HG03469 (cell line): ENCODE measurements at regions not wholly inside any gene's neighbourhood (a gene's known extent, or its start where the extent isn't known, plus 50 kb on each side); places are given as distances from the start of the nearest gene placed in this dataset.
"Not testable (repeated sequence)": the region's sequence is repeated elsewhere in the genome, so short reads cannot be mapped to it uniquely, and the experiment has no call there.

Source experiments
- ATAC-seq: cut with Tn5 transposase; IDR thresholded peaks from one replicate; pipeline ENCODE4 v1.9.1; 2021; ENCODE audit warnings: mild to moderate bottlenecking, moderate library complexity, moderate number of reproducible peaks; ENCODE audit not compliant: unreplicated experiment

DNA sequence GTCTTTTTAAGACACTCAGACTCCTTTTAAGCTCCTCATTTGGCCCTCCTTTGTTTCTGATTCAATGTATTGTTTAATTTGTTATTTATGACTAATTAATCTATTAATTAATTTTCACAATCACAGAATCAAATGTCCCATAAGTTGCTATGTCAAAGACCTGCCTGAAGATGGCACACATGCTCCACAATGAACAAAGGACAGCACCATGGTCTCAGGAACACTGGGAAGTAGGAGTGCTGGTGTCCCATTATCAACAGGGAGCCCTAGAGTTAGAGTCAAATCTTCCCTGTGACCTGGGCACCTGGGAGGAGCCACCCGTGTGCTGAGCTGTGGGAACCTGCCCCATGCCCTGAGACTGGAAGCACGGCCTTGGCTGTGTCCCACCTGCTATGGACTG is 1164.3 kb downstream of the RPIA start:
- ATAC-seq, result not testable (repeated sequence)

DNA sequence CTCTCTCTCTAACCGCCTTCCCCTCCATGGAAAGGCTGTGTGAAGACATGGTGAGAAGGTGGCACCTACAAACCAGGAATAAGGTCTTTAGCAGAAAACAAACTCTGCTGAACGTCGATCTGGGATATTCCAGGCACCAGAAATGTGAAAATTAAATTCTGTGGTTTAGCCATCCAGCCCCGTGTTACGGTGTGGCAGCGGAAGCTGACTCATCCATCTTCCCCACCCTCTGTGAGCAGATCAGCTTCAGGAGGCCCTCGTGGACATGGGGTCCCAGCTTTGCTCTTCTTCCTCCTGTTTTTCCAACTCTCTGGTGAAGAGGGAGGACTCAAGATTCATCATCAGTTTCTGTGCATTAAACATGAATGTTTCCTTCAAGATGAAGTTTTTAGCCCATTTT is 1164.8 kb downstream of the RPIA start:
- ATAC-seq, result not testable (repeated sequence)

- not testable (repeated sequence) for ATAC-seq
Measured at GRCh38 chr2:89862164-89862563, 1170.7 kb downstream of the RPIA start.

DNA sequence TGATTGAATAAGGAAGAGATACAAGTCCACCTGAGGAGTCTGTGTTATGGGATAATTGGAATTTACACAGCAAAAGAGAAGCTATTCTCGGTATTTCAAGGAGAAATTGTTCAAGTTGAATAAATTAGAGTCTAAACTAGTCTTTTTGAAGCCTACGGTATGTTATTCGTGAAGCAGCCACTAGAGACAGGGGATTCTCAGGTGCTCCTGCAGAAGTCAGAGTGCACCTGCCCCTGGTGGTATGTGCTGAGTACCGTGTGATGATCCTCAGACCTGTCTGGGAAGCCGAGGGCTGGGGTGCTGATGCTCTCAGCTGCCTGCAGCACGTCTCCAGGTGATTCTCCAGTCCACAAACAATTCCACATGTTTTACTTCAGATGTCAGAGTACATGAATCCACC is 1171.7 kb downstream of the RPIA start:
- ATAC-seq, result not testable (repeated sequence)

GRCh38 chr2:89874810-89875595 is 1183.5 kb downstream of the RPIA start:
- not testable (repeated sequence) for ATAC-seq

- ATAC-seq, result not testable (repeated sequence)
Measured at GRCh38 chr2:89876445-89876844, 1185.0 kb downstream of the RPIA start.

DNA sequence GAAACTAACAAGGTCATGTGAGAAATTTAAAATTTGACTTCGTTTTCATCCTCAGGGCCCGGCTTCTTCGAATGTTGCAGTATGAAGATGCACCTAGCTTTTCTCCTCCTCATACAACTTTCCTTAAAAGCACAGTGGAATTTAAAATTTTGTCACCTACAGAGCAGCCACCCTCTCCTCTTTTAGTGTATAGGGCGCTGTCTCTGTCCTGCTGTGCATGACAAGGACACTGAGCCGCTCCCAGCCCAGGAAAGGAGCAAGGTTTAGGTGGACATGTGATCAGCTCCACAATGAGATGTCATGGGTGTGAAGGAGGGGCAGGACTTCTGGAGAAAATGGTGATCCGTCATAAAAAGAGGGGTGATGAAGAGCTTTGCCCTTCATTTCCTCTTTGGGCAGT is 1185.4 kb downstream of the RPIA start:
- ATAC-seq, result not testable (repeated sequence)

DNA sequence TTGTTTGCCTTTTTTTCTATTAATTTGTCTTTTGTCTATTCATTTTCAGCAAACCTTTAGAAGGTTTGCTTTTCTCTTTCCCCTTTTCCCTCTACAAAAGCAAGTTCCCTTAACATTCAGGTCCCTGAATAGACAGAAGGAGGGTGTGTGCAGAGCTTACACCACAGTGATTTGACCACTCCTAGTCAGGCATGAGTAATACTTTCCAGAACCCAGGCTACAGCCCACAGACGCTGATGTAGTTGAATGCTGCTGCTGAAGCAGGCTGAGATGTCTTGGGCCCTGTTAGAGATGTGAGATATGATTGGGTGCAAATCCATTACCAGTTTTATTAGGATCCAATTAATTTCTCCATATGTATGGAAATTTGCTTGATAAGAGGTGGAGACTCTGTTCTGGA is 1191.4 kb downstream of the RPIA start:
- ATAC-seq, result not testable (repeated sequence)

DNA sequence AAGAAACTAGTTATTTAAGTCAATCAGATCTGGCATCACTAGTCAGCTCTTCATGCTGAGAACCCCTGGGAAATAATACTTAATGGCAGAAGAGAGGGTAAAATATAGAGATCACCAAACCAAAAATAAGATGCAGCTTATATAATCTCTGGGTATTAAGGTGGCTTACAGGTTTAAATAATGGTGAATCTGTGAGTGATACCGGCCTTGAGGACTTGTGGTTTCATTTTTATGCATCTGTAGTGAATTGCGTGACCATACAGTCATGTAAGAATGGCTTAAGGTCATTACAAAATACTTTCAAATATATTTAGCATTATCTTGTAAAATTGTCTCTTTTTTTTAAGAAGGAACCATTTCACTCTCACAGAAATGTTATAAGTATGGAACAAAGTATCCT is 1192.2 kb downstream of the RPIA start:
- not testable (repeated sequence) for ATAC-seq

GRCh38 chr2:89885071-89885470 is 1193.6 kb downstream of the RPIA start:
- not testable (repeated sequence) for ATAC-seq

GRCh38 chr2:89888693-89889092 is 1197.2 kb downstream of the RPIA start:
- not testable (repeated sequence) for ATAC-seq

- ATAC-seq, result not testable (repeated sequence)
Measured at GRCh38 chr2:89890185-89890773, 1198.8 kb downstream of the RPIA start.

DNA sequence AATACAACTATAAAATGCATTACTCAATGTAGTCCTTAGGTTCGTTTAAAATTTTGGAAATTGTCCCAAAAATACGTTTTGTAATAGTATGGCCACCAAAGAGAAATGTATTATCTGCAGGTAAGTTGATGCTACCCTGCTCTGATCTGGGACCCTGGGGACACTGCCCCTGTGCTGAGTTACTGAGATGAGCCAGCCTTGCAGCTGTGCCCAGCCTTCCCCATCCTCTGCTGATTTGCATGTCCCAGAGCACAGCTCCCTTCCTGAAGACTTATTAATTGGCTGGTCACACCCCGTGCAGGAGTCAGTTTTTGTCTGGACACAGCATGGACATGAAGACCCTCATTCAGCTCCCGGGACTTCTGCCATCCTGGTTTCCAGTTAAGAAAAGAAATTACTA is 1203.5 kb downstream of the RPIA start:
- ATAC-seq, result not testable (repeated sequence)

GRCh38 chr2:89895629-89896028 is 1204.2 kb downstream of the RPIA start:
- not testable (repeated sequence) for ATAC-seq

GRCh38 chr2:89927018-89927417 is 1235.5 kb downstream of the RPIA start:
- ATAC-seq, result not testable (repeated sequence)

DNA sequence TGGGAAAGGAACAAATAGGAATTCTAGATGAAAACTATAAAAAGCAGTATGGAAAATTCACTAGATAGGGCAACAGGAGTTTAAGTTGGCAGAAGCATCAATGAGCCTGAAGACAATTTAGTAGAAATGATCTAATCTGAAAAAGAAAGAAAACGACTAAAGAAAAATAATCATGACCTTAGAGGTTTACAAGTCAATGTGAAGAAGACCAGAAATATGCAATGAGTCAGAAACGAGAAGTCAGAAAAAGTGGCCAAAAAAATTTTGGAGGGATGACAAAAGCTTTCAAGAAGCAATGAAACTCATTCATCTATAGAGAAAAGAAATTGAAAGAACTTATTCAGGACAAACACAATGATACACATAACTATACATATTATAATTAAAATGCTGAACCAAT is 1244.0 kb downstream of the RPIA start:
- not testable (repeated sequence) for ATAC-seq

DNA sequence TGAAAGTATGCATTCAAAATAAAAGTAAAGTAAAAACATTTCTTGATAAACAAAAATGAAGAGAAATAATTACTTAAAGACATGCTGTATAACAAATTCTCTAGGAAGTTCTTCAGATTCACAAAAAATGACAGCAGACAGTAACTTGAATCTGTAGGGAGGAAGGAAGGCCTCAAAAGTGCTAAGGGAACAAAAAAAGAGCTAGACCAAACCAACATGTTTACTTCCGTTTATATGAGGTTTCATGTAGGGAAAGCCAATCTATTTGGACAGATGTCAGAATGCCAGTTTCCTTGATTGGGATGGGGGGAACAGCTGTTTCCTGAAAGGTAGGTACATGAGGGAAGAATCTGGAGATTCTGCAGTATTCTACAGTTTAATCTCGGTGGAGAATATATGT is 1244.5 kb downstream of the RPIA start:
- not testable (repeated sequence) for ATAC-seq

DNA sequence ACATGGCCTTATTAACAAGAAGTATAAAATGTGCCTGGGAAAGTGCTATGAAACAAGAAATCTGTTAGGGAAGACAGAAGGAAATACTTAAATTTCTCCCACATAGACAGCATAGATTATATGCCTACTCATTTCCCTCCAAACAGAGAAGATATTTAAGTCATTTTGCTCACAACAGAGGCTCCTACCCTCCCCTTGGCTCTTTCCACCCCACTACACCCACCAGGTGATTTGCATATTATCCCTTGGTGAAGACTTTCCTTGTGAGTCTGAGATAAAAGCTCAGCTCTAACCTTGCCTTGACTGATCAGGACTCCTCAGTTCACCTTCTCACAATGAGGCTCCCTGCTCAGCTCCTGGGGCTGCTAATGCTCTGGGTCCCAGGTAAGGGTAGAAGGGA is 1245.1 kb downstream of the RPIA start:
- not testable (repeated sequence) for ATAC-seq

DNA sequence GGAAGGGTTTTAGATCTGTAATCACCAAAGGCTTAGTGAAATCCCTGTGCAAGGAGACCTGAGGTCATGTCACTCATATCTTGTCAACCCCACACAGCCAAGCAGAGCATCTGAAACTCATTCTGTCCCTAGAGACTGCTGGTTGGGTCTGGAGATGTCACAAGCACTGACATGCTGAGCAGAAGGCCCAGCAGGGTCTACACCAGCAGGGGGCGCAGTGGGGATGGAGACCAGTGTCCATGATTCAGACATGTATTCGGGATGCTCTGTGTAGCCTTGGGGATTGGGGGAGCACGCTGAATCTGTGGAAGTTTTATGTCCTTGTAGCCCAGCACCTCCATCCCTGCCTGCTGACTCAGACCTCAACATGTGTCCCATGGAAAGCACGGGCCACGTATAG is 1247.3 kb downstream of the RPIA start:
- peak; percentile 100 for ATAC-seq

- not testable (repeated sequence) for ATAC-seq
Measured at GRCh38 chr2:89944267-89944666, 1252.8 kb downstream of the RPIA start.

- ATAC-seq, result not testable (repeated sequence)
Measured at GRCh38 chr2:89945004-89945616, 1253.6 kb downstream of the RPIA start.
